ENCODE measurements at regions not wholly inside any gene's neighbourhood (a gene's known extent, or its start where the extent isn't known, plus 50 kb on each side); places are given as distances from the start of the nearest gene placed in this dataset.

- no peaks in the 10 kb centered on the region for H3K9me3 ChIP-seq
- H3K4me1 ChIP-seq (ENCODE audit: control insufficient read depth in 1 of 2, low read depth in 2 of 2), result no peaks in the 10 kb centered on the region
- no peak for DNase-seq (ENCODE audit: low spot score)
- TF ChIP-seq CTCF (IDR thresholded peaks at IDR 0.05), result no peak
- no peak for ATAC-seq (ENCODE audit: insufficient number of reproducible peaks, low FRiP score, low read depth)
- H3K27ac ChIP-seq, result no peak overlapping the region
- no peaks in the 10 kb centered on the region for H3K36me3 ChIP-seq
- H3K27me3 ChIP-seq (replicated peaks; ENCODE audit: insufficient read depth), result no peaks in the 10 kb centered on the region
- H3K4me3 ChIP-seq, result no peak overlapping the region
Observed at GRCh38 chr12:58814036-58814435, 106.3 kb downstream of the LRIG3 start.

- H3K9me3 ChIP-seq, result no peaks in the 10 kb centered on the region
- DNase-seq (ENCODE audit: low spot score) (no peak), ATAC-seq (ENCODE audit: insufficient number of reproducible peaks, low FRiP score, low read depth) (no peak)
- no peaks in the 10 kb centered on the region for H3K4me1 ChIP-seq (ENCODE audit: control insufficient read depth in 1 of 2, low read depth in 2 of 2)
- no peaks in the 10 kb centered on the region for H3K36me3 ChIP-seq
- H3K27ac ChIP-seq, result no peak overlapping the region
- H3K27me3 ChIP-seq (replicated peaks; ENCODE audit: insufficient read depth), result no peaks in the 10 kb centered on the region
- no peak for TF ChIP-seq CTCF (IDR thresholded peaks at IDR 0.05)
- no peak overlapping the region for H3K4me3 ChIP-seq
Observed at GRCh38 chr12:58815235-58815634, 105.1 kb downstream of the LRIG3 start.

- no peaks in the 10 kb centered on the region for H3K36me3 ChIP-seq
- no peak overlapping the region for H3K4me3 ChIP-seq
- no peaks in the 10 kb centered on the region for H3K27me3 ChIP-seq (replicated peaks; ENCODE audit: insufficient read depth)
- no peak overlapping the region for H3K27ac ChIP-seq
- H3K4me1 ChIP-seq (ENCODE audit: control insufficient read depth in 1 of 2, low read depth in 2 of 2), result no peaks in the 10 kb centered on the region
- ATAC-seq (ENCODE audit: insufficient number of reproducible peaks, low FRiP score, low read depth), result no peak
- no peak for TF ChIP-seq CTCF (IDR thresholded peaks at IDR 0.05)
- no peak for DNase-seq (ENCODE audit: low spot score)
- H3K9me3 ChIP-seq, result no peaks in the 10 kb centered on the region
Observed at GRCh38 chr12:58818546-58818945, 101.8 kb downstream of the LRIG3 start.

GRCh38 chr12:58819345-58819744, 101.0 kb downstream of the LRIG3 start:
- TF ChIP-seq CTCF (IDR thresholded peaks at IDR 0.05), result no peak
- Histone ChIP-seq H3K27ac (no peak overlapping the region), H3K36me3 (no peaks in the 10 kb centered on the region), H3K4me1 (ENCODE audit: control insufficient read depth in 1 of 2, low read depth in 2 of 2) (no peaks in the 10 kb centered on the region), H3K4me3 (no peak overlapping the region), H3K9me3 (no peaks in the 10 kb centered on the region), H3K27me3 (replicated peaks; ENCODE audit: insufficient read depth) (no peaks in the 10 kb centered on the region)
- DNase-seq (ENCODE audit: low spot score) (no peak), ATAC-seq (ENCODE audit: insufficient number of reproducible peaks, low FRiP score, low read depth) (no peak)

- no peak for TF ChIP-seq CTCF (IDR thresholded peaks at IDR 0.05)
- Histone ChIP-seq H3K4me1 (ENCODE audit: control insufficient read depth in 1 of 2, low read depth in 2 of 2) (no peaks in the 10 kb centered on the region), H3K9me3 (no peaks in the 10 kb centered on the region), H3K36me3 (no peaks in the 10 kb centered on the region), H3K27ac (no peak overlapping the region), H3K27me3 (replicated peaks; ENCODE audit: insufficient read depth) (no peaks in the 10 kb centered on the region), H3K4me3 (no peak overlapping the region)
- ATAC-seq (ENCODE audit: insufficient number of reproducible peaks, low FRiP score, low read depth) (no peak), DNase-seq (ENCODE audit: low spot score) (no peak)
Observed at GRCh38 chr12:58819985-58820384, 100.3 kb downstream of the LRIG3 start.

Data from thoracic aorta (tissue), 2 donors.